ENCODE measurements at regions not wholly inside any gene's neighbourhood (a gene's known extent, or its start where the extent isn't known, plus 50 kb on each side); places are given as distances from the start of the nearest gene placed in this dataset.

DNA sequence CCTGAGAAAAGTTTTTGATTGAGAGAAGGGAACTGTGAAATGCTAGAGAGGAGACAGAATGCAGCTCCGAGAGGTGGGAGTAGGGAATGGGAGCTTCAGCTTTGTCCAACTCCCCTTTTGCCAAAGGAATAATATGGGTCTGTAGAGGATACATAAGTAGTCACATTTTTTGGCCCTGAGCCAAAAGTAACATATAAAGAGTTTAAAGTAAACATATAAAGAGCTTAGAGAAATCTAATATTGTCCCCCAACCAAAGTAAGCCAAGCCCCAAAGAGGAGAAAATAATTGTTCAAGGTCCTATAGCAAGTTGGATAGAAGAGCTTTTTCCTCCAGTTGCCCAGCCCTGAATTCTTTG, 215.1 kb downstream of the TMEM114 start:
- in situ Hi-C loops (cut with MboI; ENCODE audit: low pct_unique_long_range_greater_than_20kb, low sequenced_read_pairs, unreplicated experiment), result no loop called here
- DNase-seq (ENCODE audit: low spot score), result no peak
- TF ChIP-seq, protein P1, sequence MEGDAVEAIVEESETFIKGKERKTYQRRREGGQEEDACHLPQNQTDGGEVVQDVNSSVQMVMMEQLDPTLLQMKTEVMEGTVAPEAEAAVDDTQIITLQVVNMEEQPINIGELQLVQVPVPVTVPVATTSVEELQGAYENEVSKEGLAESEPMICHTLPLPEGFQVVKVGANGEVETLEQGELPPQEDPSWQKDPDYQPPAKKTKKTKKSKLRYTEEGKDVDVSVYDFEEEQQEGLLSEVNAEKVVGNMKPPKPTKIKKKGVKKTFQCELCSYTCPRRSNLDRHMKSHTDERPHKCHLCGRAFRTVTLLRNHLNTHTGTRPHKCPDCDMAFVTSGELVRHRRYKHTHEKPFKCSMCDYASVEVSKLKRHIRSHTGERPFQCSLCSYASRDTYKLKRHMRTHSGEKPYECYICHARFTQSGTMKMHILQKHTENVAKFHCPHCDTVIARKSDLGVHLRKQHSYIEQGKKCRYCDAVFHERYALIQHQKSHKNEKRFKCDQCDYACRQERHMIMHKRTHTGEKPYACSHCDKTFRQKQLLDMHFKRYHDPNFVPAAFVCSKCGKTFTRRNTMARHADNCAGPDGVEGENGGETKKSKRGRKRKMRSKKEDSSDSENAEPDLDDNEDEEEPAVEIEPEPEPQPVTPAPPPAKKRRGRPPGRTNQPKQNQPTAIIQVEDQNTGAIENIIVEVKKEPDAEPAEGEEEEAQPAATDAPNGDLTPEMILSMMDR (IDR thresholded peaks at IDR 0.05; ENCODE audit: extremely low read depth, insufficient read depth, missing control alignments), result no peak

DNA sequence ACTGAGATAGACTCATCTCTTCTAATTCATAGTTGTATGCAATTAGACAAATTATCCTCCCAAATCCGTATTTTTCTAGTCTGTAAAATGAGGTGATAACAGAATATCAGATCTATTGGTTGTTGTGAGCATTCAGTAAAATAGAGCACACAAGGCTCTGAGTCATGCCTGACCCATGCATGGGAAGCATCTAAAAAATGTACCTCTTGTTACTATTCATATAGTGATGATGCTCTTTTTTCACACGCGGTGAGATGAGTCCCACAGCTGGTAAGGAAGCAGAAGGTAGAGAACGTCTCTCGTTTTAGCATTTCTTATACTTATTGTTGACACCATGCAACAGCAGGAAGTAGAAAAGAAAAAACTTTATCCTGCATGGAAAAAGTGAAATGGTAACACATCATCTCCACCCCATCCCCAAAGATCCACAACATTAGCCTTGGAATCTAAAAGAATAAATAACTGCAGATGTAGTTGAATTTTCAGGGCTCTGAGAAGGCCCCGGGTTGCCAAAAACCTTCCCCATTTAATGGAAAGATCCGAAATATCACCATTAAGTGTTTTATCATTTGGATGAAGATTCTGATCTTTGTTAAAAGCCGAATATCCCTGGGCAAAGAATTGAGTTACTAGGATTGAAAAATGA, 215.6 kb downstream of the TMEM114 start:
- in situ Hi-C loops (cut with MboI; ENCODE audit: low pct_unique_long_range_greater_than_20kb, low sequenced_read_pairs, unreplicated experiment), result no loop called here
- TF ChIP-seq, protein P1 (IDR thresholded peaks at IDR 0.05; ENCODE audit: extremely low read depth, insufficient read depth, missing control alignments), result no peak
- DNase-seq (ENCODE audit: low spot score), result no peak

DNA sequence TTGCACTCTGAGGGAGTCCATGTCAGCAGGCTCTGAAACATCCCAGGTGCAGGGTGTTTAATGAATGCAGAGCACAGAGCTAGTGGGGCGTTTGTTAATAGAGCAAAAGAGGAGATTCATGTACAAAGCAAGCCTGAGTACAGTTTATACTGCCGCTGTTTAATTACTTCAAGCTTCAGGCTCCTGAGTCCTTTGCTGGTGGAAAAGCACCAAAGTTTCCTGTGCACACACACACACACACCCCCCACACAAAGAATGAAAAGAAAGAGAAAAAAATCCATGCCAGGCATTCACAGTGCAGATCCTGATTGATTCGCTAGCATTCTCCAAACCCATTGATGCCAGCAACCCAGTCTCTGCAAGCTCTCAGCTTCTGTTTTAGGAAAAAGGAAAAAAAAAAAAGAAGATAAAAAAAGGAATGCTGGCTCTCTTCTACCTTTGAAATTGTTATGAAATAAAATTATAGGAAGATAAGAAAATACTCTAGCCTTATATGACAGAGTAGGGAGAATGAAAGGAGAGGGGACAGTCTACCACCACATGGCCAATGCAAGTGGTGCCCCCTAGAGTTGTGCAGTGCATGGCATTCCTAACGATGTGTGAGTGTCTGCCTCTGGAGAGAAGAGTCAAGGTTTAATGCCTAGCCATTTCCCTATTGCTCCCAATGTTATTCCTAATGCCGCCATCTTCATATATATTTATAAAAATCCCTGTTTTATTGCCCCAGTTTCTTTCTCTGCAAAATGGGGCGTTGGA, 216.5 kb downstream of the TMEM114 start:
- in situ Hi-C loops (cut with MboI; ENCODE audit: low pct_unique_long_range_greater_than_20kb, low sequenced_read_pairs, unreplicated experiment), result no loop called here
- DNase-seq (ENCODE audit: low spot score), result no peak

DNA sequence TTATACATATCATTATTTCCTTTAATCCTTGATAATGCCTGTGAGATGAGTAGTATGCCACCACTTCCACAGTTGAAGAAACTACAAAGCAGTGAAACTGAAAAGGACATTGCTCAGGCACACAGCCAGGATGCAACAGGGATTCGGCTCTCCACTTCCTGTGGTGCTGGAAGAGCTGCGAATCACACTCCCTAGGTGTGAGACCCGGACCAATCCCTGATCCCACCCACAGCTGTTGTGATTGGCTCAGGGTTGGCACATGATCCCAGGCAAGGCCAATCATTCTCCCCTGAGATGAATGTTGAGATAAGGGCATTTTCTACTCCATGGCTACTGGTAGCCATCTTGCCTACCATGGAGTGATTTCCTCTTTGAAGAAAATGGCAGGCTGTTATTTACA, 218.2 kb downstream of the TMEM114 start:
- TF ChIP-seq, protein P1 (IDR thresholded peaks at IDR 0.05; ENCODE audit: extremely low read depth, insufficient read depth, missing control alignments), result no peak
- DNase-seq (ENCODE audit: low spot score), result no peak
- in situ Hi-C loops (cut with MboI; ENCODE audit: low pct_unique_long_range_greater_than_20kb, low sequenced_read_pairs, unreplicated experiment), result no loop called here

More for the DNA sequence above, 216.5 kb downstream of the TMEM114 start:
- TF ChIP-seq, protein P1 (IDR thresholded peaks at IDR 0.05; ENCODE audit: extremely low read depth, insufficient read depth, missing control alignments), result no peak

DNA sequence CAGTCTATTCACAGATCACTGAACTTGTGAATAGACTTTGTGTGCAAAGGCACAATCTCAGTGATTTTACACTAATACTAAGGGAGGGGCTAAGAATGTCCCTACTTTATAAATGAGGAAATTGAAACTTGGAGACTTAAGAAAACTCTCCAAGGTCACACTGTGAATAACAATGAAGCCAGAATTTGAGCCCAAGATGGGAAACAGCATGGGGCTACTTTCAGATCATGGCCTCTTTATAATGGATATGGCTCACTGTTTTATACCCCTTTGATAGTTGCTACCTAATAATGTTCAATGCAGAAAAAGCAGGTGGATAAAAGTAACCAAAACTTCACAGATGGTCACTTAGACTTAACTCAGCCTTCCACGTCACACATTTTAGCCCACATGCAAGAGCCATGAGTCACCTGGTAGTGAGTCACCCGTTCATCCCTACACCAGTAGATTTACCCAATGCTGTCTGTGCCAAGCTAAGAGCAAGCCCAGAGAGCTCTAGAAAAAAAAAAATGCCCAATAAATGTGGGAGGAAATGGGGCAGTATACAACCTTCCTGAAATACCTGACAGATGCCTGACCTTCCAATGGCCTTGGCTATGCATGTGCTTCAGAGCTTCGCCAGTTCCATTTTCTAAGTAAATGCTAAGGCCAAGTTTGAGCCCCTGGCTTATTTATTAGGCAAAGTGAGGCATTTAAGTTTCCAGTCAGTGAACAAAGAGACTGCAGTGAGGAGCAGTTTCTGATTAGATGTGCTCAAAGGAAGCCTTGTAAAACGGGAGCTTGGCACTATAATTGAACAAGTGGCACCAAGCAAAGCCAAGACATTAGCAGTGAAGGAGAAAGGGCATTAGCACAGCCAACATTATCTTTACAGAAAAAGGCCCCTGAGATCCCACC, 219.7 kb downstream of the TMEM114 start:
- in situ Hi-C loops (cut with MboI; ENCODE audit: low pct_unique_long_range_greater_than_20kb, low sequenced_read_pairs, unreplicated experiment), result no loop called here
- TF ChIP-seq, protein P1 (IDR thresholded peaks at IDR 0.05; ENCODE audit: extremely low read depth, insufficient read depth, missing control alignments), result no peak
- DNase-seq (ENCODE audit: low spot score), result no peak

DNA sequence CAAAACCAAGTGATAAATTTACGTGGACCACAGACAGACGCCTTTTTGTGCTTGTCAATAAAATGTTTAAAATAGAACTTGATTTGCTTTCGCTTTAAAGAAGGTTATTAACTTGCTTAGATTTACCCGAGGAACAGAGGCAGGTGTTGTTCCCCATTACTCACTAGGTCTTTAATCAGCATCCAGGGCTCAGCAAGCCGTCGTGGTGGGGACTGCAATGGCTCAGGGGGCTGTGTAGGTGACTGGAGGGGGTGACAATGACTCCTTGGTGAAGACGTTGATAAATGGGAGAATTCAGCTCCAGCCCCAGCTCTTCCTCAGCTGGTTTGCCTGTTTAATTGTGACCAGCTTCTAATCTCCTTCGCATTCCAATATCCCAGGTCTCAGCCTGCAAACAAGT, 231.4 kb downstream of the TMEM114 start:
- TF ChIP-seq, protein P1 (IDR thresholded peaks at IDR 0.05; ENCODE audit: extremely low read depth, insufficient read depth, missing control alignments), result no peak
- DNase-seq (ENCODE audit: low spot score), result no peak
- in situ Hi-C loops (cut with MboI; ENCODE audit: low pct_unique_long_range_greater_than_20kb, low sequenced_read_pairs, unreplicated experiment), result no loop called here

Measured in GM13977 (cell line).